RWPE2 (cell line): ENCODE measurements at regions not wholly inside any gene's neighbourhood (a gene's known extent, or its start where the extent isn't known, plus 50 kb on each side); places are given as distances from the start of the nearest gene placed in this dataset.

ENCODE experiments used
- ATAC-seq: fragments of 200-7000 bp; cut with Tn5 transposase; 3 replicates; pipeline ENCODE4 v1.9.1; 2021; ENCODE audit warnings: low read depth
- DNase-seq: peaks from one replicate; pipeline ENCODE4 v3.0.0-alpha.2; 2020; ENCODE audit warnings: low spot score
- H3K27ac ChIP-seq: fragments of 450-650 bp; 2 replicates; pipeline ENCODE4 v1.5.1; 2017; ENCODE audit warnings: mild to moderate bottlenecking; ENCODE audit not compliant: poor library complexity, severe bottlenecking
- H3K27me3 ChIP-seq: fragments of 250-450 bp; sonication (Bioruptor Pico); 2 replicates; pipeline ENCODE4 v1.5.1; 2021; ENCODE audit warnings: mild to moderate bottlenecking, moderate library complexity; ENCODE audit not compliant: insufficient read depth, poor library complexity, severe bottlenecking
- H3K36me3 ChIP-seq: fragments of 250-450 bp; sonication (Bioruptor Pico); 2 replicates; pipeline ENCODE4 v1.5.1; 2020; ENCODE audit warnings: low read depth, mild to moderate bottlenecking, moderate library complexity
- H3K4me1 ChIP-seq: fragments of 250-450 bp; sonication (Bioruptor Pico); 2 replicates; pipeline ENCODE4 v1.5.1; 2021; ENCODE audit warnings: mild to moderate bottlenecking, moderate library complexity; ENCODE audit not compliant: insufficient read depth, poor library complexity, severe bottlenecking
- H3K4me3 ChIP-seq: fragments of 250-450 bp; sonication (Bioruptor Pico); 2 replicates; pipeline ENCODE4 v1.5.1; 2021; ENCODE audit warnings: mild to moderate bottlenecking, moderate library complexity; ENCODE audit not compliant: severe bottlenecking
- H3K9me3 ChIP-seq: fragments of 250-450 bp; sonication (Bioruptor Pico); 2 replicates; pipeline ENCODE4 v1.5.1; 2021; ENCODE audit warnings: mild to moderate bottlenecking, moderate library complexity; ENCODE audit not compliant: severe bottlenecking
- TF ChIP-seq, protein P1 (sequence below): fragments of 450-650 bp; IDR thresholded peaks from one replicate; pipeline ENCODE4 v1.5.1; 2017; ENCODE audit warnings: mild to moderate bottlenecking, moderate library complexity; ENCODE audit not compliant: poor library complexity, severe bottlenecking

DNA sequence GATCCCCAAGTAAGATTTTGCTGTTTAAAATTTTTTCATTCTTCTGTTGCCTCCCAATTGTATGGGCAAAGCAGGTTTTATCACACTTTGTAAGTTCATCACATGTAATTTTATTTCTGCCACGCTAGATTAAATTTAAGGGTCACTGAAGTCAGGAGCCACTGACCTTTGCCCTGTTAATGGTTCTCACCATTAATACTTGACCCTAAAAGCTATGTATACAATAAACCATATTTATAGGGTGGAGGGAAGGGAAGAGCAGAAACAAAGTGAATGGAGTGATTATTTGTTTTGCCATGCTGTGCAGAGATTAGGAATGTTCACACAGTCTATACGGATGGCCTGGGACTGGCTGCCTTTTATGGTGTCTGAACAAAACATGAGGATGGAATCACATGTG is 186.7 kb downstream of the BMP2 start:
- Histone ChIP-seq H3K9me3 (no peaks in the 10 kb centered on the region), H3K27ac (no peak overlapping the region), H3K36me3 (no peaks in the 10 kb centered on the region), H3K4me3 (no peak overlapping the region), H3K4me1 (peaks cover 12% of the 10 kb centered on the region), H3K27me3 (no peaks in the 10 kb centered on the region)
- ATAC-seq (no peak), DNase-seq (no peak)
- TF ChIP-seq, protein P1, sequence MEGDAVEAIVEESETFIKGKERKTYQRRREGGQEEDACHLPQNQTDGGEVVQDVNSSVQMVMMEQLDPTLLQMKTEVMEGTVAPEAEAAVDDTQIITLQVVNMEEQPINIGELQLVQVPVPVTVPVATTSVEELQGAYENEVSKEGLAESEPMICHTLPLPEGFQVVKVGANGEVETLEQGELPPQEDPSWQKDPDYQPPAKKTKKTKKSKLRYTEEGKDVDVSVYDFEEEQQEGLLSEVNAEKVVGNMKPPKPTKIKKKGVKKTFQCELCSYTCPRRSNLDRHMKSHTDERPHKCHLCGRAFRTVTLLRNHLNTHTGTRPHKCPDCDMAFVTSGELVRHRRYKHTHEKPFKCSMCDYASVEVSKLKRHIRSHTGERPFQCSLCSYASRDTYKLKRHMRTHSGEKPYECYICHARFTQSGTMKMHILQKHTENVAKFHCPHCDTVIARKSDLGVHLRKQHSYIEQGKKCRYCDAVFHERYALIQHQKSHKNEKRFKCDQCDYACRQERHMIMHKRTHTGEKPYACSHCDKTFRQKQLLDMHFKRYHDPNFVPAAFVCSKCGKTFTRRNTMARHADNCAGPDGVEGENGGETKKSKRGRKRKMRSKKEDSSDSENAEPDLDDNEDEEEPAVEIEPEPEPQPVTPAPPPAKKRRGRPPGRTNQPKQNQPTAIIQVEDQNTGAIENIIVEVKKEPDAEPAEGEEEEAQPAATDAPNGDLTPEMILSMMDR: no peak

- peak; percentile 47; the same call in 2 of the 3 replicates for ATAC-seq
- Histone ChIP-seq H3K4me3 (no peak overlapping the region), H3K9me3 (no peaks in the 10 kb centered on the region), H3K27me3 (no peaks in the 10 kb centered on the region), H3K36me3 (no peaks in the 10 kb centered on the region), H3K27ac (peak overlapping the region; percentile 23), H3K4me1 (peaks cover 12% of the 10 kb centered on the region)
- TF ChIP-seq, protein P1: no peak
- no peak for DNase-seq
Measured at GRCh38 chr20:6956056-6956455, 188.6 kb downstream of the BMP2 start.

- Histone ChIP-seq H3K27me3 (no peaks in the 10 kb centered on the region), H3K4me1 (peaks cover 12% of the 10 kb centered on the region), H3K27ac (peak overlapping the region; percentile 23), H3K36me3 (no peaks in the 10 kb centered on the region), H3K4me3 (no peak overlapping the region), H3K9me3 (no peaks in the 10 kb centered on the region)
- DNase-seq: no peak
- TF ChIP-seq, protein P1: peak; percentile 9
- ATAC-seq: peak; percentile 98
Measured at GRCh38 chr20:6956574-6956973, 189.1 kb downstream of the BMP2 start.

DNA sequence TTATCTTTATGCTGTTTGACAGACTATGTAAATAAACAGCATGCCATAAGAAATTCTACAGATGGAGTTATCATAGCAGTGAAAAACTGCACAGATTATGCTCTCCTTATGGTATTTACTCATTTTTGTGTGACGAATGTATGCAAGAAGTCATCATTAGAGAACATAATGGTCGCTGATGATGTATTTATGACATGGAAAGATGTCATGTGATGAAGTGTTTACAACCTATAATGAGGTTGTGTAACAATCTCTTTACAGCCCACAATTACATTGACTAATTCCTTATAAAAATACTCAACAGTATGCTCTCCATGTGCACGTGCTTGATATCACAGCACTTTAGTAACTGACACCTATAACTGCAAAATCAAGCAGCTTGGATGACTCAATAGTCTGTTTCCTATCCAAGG is 192.4 kb downstream of the BMP2 start:
- no peak overlapping the region for H3K4me3 ChIP-seq
- TF ChIP-seq, protein P1: no peak
- DNase-seq (no peak), ATAC-seq (peak; percentile 41; the same call in 2 of the 3 replicates)
- H3K9me3 ChIP-seq: no peaks in the 10 kb centered on the region
- H3K27me3 ChIP-seq: no peaks in the 10 kb centered on the region
- H3K27ac ChIP-seq: no peak overlapping the region
- H3K4me1 ChIP-seq: peaks cover 12% of the 10 kb centered on the region
- no peaks in the 10 kb centered on the region for H3K36me3 ChIP-seq

GRCh38 chr20:6966721-6967120 is 199.2 kb downstream of the BMP2 start:
- no peak overlapping the region for H3K4me3 ChIP-seq
- no peaks in the 10 kb centered on the region for H3K27me3 ChIP-seq
- peaks cover 2% of the 10 kb centered on the region for H3K9me3 ChIP-seq
- TF ChIP-seq, protein P1: no peak
- DNase-seq (no peak), ATAC-seq (peak; percentile 84)
- peaks cover 8% of the 10 kb centered on the region for H3K4me1 ChIP-seq
- H3K27ac ChIP-seq: peak overlapping the region; percentile 28
- H3K36me3 ChIP-seq: no peaks in the 10 kb centered on the region
